Kidney (tissue), 13 donors: ENCODE measurements at regions not wholly inside any gene's neighbourhood (a gene's known extent, or its start where the extent isn't known, plus 50 kb on each side); places are given as distances from the start of the nearest gene placed in this dataset.

Experiments used
- DNase-seq, 5 donors: peaks; one replicate each; pipeline ENCODE4 v3.0.0-alpha.2; 2013 to 2020
- FAIRE-seq: peaks from 2 replicates; lab custom pipeline; 2012; peaks lifted over from hg19 to GRCh38; lab: Jason Lieb, UNC
- H3K27ac ChIP-seq, 2 donors: one replicate each; pipeline ENCODE4 v1.7.0; 2013; ENCODE audit warnings: low read depth in 2 of 2, low read length in 2 of 2, inconsistent platforms in 1 of 2
- H3K27me3 ChIP-seq: one replicate; pipeline ENCODE4 v1.7.1; 2013; ENCODE audit warnings: low read length, inconsistent platforms; ENCODE audit not compliant: control insufficient read depth, insufficient read depth
- H3K36me3 ChIP-seq, 3 donors: one replicate each; pipeline versions ENCODE4 v1.7.0 to v1.7.1; 2013; ENCODE audit warnings: low read length in 3 of 3, control low read depth in 1 of 3, inconsistent platforms in 1 of 3; ENCODE audit not compliant: insufficient read depth in 3 of 3, control insufficient read depth in 2 of 3
- H3K4me1 ChIP-seq, 3 donors: one replicate each; pipeline versions ENCODE4 v1.7.0 to v1.7.1; 2013; ENCODE audit warnings: low read length in 3 of 3, inconsistent platforms in 1 of 3, low read depth in 1 of 3; ENCODE audit not compliant: control insufficient read depth in 2 of 3, insufficient read depth in 2 of 3
- H3K4me3 ChIP-seq, 3 donors: one replicate each; pipeline versions ENCODE4 v1.7.0 to v1.8.1; 2013; ENCODE audit warnings: low read length in 3 of 3, control low read depth in 1 of 3, inconsistent platforms in 1 of 3
- H3K9ac ChIP-seq, 3 donors: one replicate each; pipeline versions ENCODE4 v1.7.0 to v1.7.1; 2013; ENCODE audit warnings: low read length in 3 of 3, control low read depth in 1 of 3, inconsistent platforms in 1 of 3
- H3K9me3 ChIP-seq, 3 donors: one replicate each; pipeline versions ENCODE4 v1.7.0 to v1.7.1; 2013; ENCODE audit warnings: low read length in 3 of 3, control low read depth in 1 of 3, inconsistent platforms in 1 of 3; ENCODE audit not compliant: control insufficient read depth in 2 of 3, insufficient read depth in 1 of 3
- CTCF ChIP-seq: IDR thresholded peaks from 3 replicates; pipeline ENCODE4 v1.5.1; 2012; ENCODE audit warnings: mild to moderate bottlenecking, moderate library complexity, borderline replicate concordance; ENCODE audit not compliant: insufficient read depth; ENCODE audit errors: extremely low read depth
- intact Hi-C: fragments of 100-400 bp; cut with DNase I; formaldehyde crosslinking; loops from one replicate; pipeline ENCODE4 v1.11.1; 2022
- donor health status: control.
- donor health status: control.
- donor health status: control.
- donor health status: control.
- donor health status: control.
- donor health status: DM: yes; HTN: yes; CAD: no.
- donor health status: Normal renal cell carcinoma (clear cell type).

DNA sequence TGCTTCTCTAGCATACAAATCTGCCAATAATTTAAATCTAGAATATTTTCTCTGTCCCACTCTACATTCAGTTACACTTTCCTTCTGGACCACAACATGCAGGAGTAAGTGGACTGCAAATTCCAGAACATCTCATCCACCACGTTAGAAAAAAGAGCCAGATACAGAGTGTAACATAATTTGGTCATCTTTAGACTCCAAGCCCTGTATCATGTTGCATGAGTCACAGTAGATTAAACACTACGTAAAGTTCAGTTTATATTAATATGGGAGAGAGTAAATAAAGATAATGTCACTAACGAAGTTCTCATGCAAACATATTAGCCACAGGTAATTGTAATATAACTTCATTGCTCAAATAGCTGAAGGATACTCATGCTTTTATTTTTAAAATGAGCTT is 327.0 kb downstream of the C6orf118 start:
- no peaks in the 10 kb centered on the region for H3K27me3 ChIP-seq
- intact Hi-C loops = no loop called here
- H3K9me3 ChIP-seq = no peaks in the 10 kb centered on the region
- H3K4me3 ChIP-seq = no peak overlapping the region
- no peak overlapping the region for H3K9ac ChIP-seq
- no peaks in the 10 kb centered on the region for H3K36me3 ChIP-seq
- H3K4me1 ChIP-seq = no peaks in the 10 kb centered on the region
- H3K27ac ChIP-seq = no peak overlapping the region
- TF ChIP-seq CTCF = no peak
- FAIRE-seq (no peak), DNase-seq (no peak)

- H3K36me3 ChIP-seq = no peaks in the 10 kb centered on the region
- H3K9me3 ChIP-seq = no peaks in the 10 kb centered on the region
- peak in 2 of 5 donors; percentile 2 to 43 for DNase-seq
- no peak for FAIRE-seq
- TF ChIP-seq CTCF = no peak
- no peak overlapping the region for H3K9ac ChIP-seq
- intact Hi-C loops = no loop called here
- H3K4me1 ChIP-seq = no peaks in the 10 kb centered on the region
- H3K27ac ChIP-seq = no peak overlapping the region
- no peaks in the 10 kb centered on the region for H3K27me3 ChIP-seq
- H3K4me3 ChIP-seq = no peak overlapping the region
Observed at GRCh38 chr6:164967102-164967501, 342.3 kb downstream of the C6orf118 start.

DNA sequence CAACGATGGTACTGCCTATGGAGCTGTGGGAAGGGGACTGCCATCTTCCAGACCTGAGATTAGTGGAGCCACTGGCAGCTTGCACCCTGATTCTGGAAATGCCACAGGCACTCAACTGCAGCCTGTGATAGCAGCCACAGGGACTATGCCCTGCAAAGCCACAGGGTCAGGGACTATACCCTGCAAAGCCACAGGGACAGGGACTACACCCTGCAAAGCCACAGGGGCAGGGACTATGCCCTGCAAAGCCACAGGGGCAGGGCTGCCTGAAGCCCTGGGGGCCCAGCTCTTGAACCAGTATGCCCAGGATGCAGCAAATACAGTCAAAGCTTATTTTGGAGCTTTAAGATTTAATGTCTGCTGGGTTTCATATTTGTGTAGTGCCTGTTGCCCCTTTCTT is 346.6 kb downstream of the C6orf118 start:
- Histone ChIP-seq H3K9ac (no peak overlapping the region), H3K36me3 (no peaks in the 10 kb centered on the region), H3K4me1 (no peaks in the 10 kb centered on the region), H3K9me3 (no peaks in the 10 kb centered on the region), H3K27me3 (no peaks in the 10 kb centered on the region), H3K27ac (no peak overlapping the region), H3K4me3 (no peak overlapping the region)
- intact Hi-C loops = no loop called here
- FAIRE-seq (no peak), DNase-seq (no peak)
- TF ChIP-seq CTCF = no peak

- Histone ChIP-seq H3K4me1 (no peaks in the 10 kb centered on the region), H3K4me3 (no peak overlapping the region), H3K9me3 (no peaks in the 10 kb centered on the region), H3K9ac (no peak overlapping the region), H3K36me3 (no peaks in the 10 kb centered on the region), H3K27ac (no peak overlapping the region), H3K27me3 (no peaks in the 10 kb centered on the region)
- no peak for DNase-seq
- TF ChIP-seq CTCF = no peak
- FAIRE-seq = no peak
- intact Hi-C loops = no loop called here
Observed at GRCh38 chr6:164947164-164947563, 362.2 kb downstream of the C6orf118 start.
